ENCODE measurements at regions not wholly inside any gene's neighbourhood (a gene's known extent, or its start where the extent isn't known, plus 50 kb on each side); places are given as distances from the start of the nearest gene placed in this dataset.
"Not testable (repeated sequence)": the region's sequence is repeated elsewhere in the genome, so short reads cannot be mapped to it uniquely, and the experiment has no call there.

DNA sequence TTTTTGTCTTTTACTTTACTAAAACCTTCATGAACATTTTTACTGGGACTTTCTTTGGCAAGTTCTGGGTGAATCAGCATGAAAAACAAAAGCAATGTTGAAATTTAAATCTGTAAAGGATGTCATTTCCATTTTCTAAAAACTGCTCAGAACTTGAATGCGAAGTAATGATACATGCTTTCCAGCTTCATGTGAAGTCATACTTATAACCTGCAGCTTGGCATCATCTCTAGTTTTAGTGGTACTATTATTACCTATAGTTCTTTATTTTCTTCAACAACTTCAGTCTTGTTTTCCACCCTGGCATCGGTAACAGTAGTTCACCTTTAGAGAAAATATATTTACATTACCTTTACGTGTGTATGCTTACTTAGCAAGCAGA lies 421.4 kb upstream of the DIPK2B start:
- intact Hi-C loops (cut with DNase I), result no loop called here
- WGBS, 2 donors, result 91 to 95% methylated on average over 3 of the region's 3 CpGs

DNA sequence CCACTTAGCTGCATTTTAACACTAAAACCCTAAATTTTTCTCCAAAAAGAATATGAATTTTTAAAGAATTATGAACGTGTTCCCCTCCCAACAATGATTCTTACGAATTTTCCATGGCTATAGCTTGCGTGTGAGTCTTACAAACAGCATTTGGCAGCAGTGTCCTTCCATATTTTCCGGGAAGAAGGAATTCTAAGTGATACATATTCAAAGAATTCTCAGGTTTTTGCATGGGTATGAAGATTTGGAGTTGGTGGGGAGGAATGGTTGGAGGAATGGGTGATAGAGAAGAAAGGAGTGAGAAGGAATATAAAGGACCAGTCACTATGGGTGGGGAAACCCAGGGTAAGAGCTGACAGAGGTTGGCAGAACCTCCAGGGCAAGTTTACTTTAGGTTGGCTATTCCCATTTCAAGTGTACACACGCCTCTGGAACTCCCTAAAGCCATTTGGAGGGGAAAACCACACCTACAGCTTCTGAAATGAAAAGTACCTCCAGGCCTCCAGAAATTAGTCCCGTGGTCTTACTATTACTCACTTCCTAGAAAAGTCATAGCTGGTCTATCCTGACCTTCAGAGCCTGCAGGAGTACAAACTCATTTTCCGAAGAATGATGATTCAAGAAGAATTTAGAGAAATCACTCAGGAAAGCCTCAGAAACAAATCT lies 420.8 kb upstream of the DIPK2B start:
- Histone ChIP-seq H3K36me3 (no peaks in the 10 kb centered on the region), H3K9me3 (no peaks in the 10 kb centered on the region), H3K4me3 (replicated peaks in 1 of 3) (no peak overlapping the region), H3K27ac (no peak overlapping the region), H3K4me1 (peaks cover 0 to 10% of the 10 kb centered on the region in 2 donors), H3K27me3 (no peaks in the 10 kb centered on the region)
- TF ChIP-seq CTCF (IDR thresholded peaks at IDR 0.05) (no peak), POLR2A (IDR thresholded peaks at IDR 0.05) (no peak)
- WGBS, 2 donors, result 76 to 85% methylated on average over 7 of the region's 7 CpGs
- DNase-seq, result no peak
- intact Hi-C loops (cut with DNase I), result no loop called here

More for the DNA sequence above, 421.4 kb upstream of the DIPK2B start:
- H3K27me3 ChIP-seq, result no peaks in the 10 kb centered on the region
- TF ChIP-seq CTCF (IDR thresholded peaks at IDR 0.05) (no peak), POLR2A (IDR thresholded peaks at IDR 0.05) (no peak)
- peaks cover 0 to 10% of the 10 kb centered on the region in 2 donors for H3K4me1 ChIP-seq
- H3K4me3 ChIP-seq (replicated peaks in 1 of 3), result no peak overlapping the region
- no peaks in the 10 kb centered on the region for H3K36me3 ChIP-seq
- H3K27ac ChIP-seq, result no peak overlapping the region
- H3K9me3 ChIP-seq, result no peaks in the 10 kb centered on the region
- no peak for DNase-seq

GRCh38 chrX:45619290-45619689 lies 418.6 kb upstream of the DIPK2B start:
- WGBS, 2 donors, result 47% methylated on average over 2 of the region's 2 CpGs
- DNase-seq, result no peak
- Histone ChIP-seq H3K4me1 (peaks cover 0 to 10% of the 10 kb centered on the region in 2 donors), H3K4me3 (replicated peaks in 1 of 3) (no peak overlapping the region), H3K27ac (no peak overlapping the region), H3K9me3 (no peaks in the 10 kb centered on the region), H3K36me3 (no peaks in the 10 kb centered on the region), H3K27me3 (no peaks in the 10 kb centered on the region)
- intact Hi-C loops (cut with DNase I), result no loop called here
- TF ChIP-seq POLR2A (IDR thresholded peaks at IDR 0.05), result no peak
- TF ChIP-seq CTCF (IDR thresholded peaks at IDR 0.05), result no peak

DNA sequence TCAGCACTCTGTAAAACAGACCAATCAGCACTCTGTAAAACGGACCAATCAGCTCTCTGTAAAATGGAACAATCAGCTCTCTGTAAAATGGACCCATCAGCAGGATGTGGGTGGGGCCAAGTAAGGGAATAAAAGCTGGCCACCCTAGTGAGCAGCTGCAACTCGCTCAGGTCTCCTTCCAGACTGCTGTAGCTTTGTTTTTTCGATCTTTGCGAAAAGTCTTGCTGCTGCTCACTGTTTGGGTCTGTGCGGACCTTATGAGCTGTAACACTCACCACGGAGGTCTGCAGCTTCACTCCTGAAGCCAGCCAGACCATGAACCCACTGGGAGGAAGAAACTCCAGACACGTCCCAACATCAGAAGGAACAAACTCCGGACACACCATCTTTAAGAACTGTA lies 414.9 kb upstream of the DIPK2B start:
- 95 to 97% methylated on average over 7 of the region's 8 CpGs for WGBS, 2 donors
- DNase-seq; H3K4me1 ChIP-seq; H3K36me3 ChIP-seq; H3K27ac ChIP-seq; H3K27me3 ChIP-seq; H3K4me3 ChIP-seq (replicated peaks in 1 of 3); intact Hi-C loops (cut with DNase I); H3K9me3 ChIP-seq: not testable (repeated sequence)

GRCh38 chrX:45614853-45615252 lies 414.2 kb upstream of the DIPK2B start:
- Histone ChIP-seq H3K4me1 (peaks cover 0 to 5% of the 10 kb centered on the region in 2 donors), H3K27ac (no peak overlapping the region), H3K36me3 (no peaks in the 10 kb centered on the region), H3K27me3 (no peaks in the 10 kb centered on the region), H3K4me3 (replicated peaks in 1 of 3) (no peak overlapping the region), H3K9me3 (no peaks in the 10 kb centered on the region)
- intact Hi-C loops (cut with DNase I), result no loop called here
- no peak for TF ChIP-seq CTCF (IDR thresholded peaks at IDR 0.05)
- no peak for TF ChIP-seq POLR2A (IDR thresholded peaks at IDR 0.05)
- 78 to 86% methylated on average over 2 of the region's 2 CpGs for WGBS, 2 donors
- DNase-seq, result no peak

Measured in thyroid gland (tissue), 4 donors.